ENCODE measurements at regions not wholly inside any gene's neighbourhood (a gene's known extent, or its start where the extent isn't known, plus 50 kb on each side); places are given as distances from the start of the nearest gene placed in this dataset.
"Not testable (repeated sequence)": the region's sequence is repeated elsewhere in the genome, so short reads cannot be mapped to it uniquely, and the experiment has no call there.

- DNase-seq (ENCODE audit: low read depth in 2 of 2): no peak
Observed at GRCh38 chr2:196486146-196486545, 153.4 kb upstream of the CCDC150 start.

GRCh38 chr2:196487417-196487816 is 152.1 kb upstream of the CCDC150 start:
- DNase-seq (ENCODE audit: low read depth in 2 of 2): no peak

- DNase-seq (ENCODE audit: low read depth in 2 of 2): no peak
Observed at GRCh38 chr2:196489371-196489770, 150.1 kb upstream of the CCDC150 start.

DNA sequence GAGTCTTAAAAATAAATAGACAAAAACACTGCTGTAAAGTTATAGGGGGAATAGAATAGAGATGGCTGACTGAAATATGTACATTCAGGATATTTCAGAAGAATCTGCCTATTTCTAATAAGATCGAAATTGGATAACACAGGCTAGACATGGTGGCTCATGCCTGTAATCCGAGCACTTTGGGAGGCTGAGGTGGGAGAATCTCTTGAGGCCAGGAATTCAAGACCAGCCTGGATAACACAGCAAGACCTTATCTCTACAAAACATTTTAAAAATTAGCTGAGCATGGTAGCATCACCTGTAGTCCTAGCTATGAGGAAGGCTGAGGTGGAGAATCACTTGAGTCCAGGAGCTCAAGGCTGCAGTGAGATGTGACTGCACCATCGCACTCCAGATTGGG is 146.6 kb upstream of the CCDC150 start:
- DNase-seq (ENCODE audit: low read depth in 2 of 2): no peak

DNA sequence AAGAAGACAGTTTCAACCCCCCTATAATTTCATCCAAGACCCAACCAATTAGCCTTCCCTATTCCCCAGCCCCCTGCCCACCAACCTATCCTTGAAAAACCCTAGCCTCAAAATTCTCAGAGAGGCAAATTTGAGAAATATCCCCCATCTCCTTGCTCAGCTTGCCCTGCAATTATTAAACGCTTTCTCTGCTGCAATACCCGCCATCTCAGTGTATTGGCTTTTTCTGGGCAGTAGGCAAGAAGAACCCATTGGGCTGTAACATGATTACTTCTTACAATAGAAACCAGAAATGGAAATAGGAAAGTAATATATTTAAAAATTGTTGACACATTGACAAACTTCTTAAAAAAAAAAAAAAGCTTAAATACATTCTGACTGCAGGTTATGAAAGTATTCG is 140.6 kb upstream of the CCDC150 start:
- DNase-seq (ENCODE audit: low read depth in 2 of 2): no peak

- DNase-seq (ENCODE audit: low read depth in 2 of 2): no peak
Observed at GRCh38 chr2:196499686-196500085, 139.8 kb upstream of the CCDC150 start.

DNA sequence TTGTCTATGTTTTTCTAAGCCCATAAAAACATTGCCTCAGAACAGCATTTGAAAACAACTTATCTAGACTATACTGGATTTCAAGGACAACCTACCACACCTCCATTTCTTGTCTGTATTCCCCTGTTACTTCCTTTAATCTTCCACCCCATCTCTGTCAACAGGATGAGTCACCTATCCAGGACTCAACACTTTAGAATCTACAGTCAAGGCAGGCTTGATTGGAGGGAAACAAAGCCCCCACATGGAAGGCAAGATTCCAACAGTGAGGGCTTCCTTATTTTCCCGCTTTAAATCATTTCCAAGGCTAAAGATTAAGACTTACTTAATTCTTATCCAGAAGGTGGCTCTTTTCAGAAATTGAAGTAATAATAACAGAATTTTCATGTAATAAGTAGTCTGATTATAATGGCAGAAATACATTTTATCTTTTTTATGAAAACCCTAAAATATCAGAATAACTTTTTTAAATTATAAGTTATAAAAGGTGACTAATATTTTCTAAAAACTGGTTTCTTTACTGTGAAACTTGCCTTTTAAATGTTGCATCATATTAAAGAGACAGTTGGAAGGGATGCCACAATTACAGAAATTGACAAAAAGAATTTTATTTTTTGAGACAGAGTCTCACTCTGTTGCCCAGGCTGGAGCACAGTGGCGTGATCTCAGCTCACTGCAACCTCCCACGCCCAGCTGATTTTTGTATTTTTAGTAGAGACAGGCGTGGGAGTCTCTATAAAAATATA is 138.7 kb upstream of the CCDC150 start:
- DNase-seq (ENCODE audit: low read depth in 2 of 2): no peak

DNA sequence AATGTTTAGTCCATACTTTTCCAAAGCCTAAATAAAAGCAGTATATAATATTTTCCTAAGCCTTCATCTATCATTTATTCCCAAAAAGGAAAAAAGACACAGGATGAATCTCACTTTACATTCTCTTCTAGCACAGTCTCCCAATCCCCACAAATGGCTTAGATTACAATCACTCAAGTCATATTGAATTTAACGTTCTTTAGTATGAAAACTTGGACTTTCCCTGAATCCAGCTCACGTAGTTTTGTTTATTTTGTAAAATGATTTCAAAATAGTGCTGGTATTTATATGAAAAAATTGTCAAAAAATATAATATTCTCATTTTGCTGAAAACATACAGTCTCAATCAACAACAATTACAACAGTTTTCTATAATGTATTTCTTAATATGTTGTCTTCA is 137.7 kb upstream of the CCDC150 start:
- no peak for DNase-seq (ENCODE audit: low read depth in 2 of 2)

- DNase-seq (ENCODE audit: low read depth in 2 of 2): no peak
Observed at GRCh38 chr2:196502386-196502785, 137.1 kb upstream of the CCDC150 start.

- no peak for DNase-seq (ENCODE audit: low read depth in 2 of 2)
Observed at GRCh38 chr2:196503398-196503797, 136.1 kb upstream of the CCDC150 start.

DNA sequence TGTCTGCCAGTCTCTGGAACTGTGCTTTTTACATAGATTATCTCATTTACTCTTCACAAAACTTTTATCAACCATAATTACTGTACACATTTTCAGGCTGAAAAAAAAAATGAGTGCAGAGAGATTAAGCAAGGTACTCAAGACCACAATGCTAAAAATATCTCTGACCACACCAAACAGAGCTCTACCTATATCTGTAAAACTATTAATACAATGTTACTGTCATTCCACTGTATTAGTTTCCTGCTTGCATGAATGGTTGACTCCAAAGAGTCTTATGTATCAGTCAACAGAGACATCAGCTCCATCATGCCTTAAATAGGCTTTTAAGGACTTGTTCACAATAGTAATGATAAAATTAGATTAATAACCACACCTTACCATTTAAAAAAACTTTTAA is 134.7 kb upstream of the CCDC150 start:
- DNase-seq (ENCODE audit: low read depth in 2 of 2): no peak

- no peak for DNase-seq (ENCODE audit: low read depth in 2 of 2)
Observed at GRCh38 chr2:196510246-196510645, 129.3 kb upstream of the CCDC150 start.

GRCh38 chr2:196511258-196512168 is 128.0 kb upstream of the CCDC150 start:
- DNase-seq (ENCODE audit: low read depth in 2 of 2): no peak

DNA sequence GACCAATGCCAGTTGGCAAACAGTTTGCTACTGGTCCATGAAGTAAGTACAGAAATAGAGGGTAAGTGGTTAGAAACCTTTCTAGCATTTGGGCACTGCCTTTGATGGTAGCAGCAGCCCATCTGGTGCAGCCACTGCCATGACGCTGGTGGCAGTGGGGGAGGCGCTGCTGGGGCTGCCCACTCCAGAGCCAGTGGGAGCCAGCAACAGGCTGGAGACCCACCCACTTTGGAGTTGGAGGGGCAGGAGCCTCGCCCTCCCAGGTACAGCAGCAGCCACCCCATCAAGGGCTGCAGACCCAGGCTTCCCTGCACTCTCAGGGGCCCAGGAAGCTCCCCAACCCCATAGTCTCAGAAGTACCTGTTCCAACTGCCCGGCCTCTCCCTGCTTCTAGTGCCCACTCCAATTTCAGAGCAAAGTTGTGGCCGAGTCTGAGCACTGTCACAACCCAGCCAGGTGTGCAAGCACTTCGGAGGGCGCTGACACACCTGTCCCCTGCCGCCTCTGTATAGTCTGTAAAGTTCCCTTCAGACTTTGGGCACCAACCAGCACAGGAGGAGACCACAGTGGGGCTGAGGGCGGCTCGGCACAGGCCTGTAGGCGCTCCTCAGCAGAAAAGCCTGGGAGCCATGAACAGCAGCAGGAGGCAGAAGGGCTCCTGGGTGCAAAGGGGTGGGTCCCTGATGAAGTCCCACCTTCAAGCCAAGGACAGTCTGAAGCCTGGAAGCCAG is 125.6 kb upstream of the CCDC150 start:
- no peak for DNase-seq (ENCODE audit: low read depth in 2 of 2)

GRCh38 chr2:196514641-196515040 is 124.9 kb upstream of the CCDC150 start:
- DNase-seq (ENCODE audit: low read depth in 2 of 2): no peak

- no peak for DNase-seq (ENCODE audit: low read depth in 2 of 2)
Observed at GRCh38 chr2:196515051-196515450, 124.5 kb upstream of the CCDC150 start.

DNA sequence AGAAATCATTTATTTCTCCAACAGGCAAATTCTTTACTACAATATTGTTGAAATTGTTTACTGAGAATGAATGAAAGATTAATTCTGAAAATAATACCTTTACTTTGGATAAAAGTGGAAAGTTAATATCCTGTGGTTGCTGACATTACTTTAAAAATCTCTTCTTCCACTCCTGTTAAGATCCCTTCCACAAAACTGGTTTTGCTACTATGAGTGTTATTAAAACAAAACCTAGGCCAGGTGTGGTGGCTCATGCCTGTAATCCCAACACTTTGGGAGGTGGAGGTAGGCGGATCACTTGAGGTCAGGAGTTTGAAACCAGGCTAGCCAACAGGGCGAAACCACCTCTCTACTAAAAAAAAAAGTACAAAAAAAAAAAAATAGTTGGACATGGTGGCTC is 123.9 kb upstream of the CCDC150 start:
- DNase-seq (ENCODE audit: low read depth in 2 of 2): no peak

GRCh38 chr2:196516564-196516963 is 123.0 kb upstream of the CCDC150 start:
- no peak for DNase-seq (ENCODE audit: low read depth in 2 of 2)

GRCh38 chr2:196520605-196521004 is 118.9 kb upstream of the CCDC150 start:
- DNase-seq (ENCODE audit: low read depth in 2 of 2): no peak

GRCh38 chr2:196526981-196527725 is 112.4 kb upstream of the CCDC150 start:
- DNase-seq (ENCODE audit: low read depth in 2 of 2): not testable (repeated sequence)

DNA sequence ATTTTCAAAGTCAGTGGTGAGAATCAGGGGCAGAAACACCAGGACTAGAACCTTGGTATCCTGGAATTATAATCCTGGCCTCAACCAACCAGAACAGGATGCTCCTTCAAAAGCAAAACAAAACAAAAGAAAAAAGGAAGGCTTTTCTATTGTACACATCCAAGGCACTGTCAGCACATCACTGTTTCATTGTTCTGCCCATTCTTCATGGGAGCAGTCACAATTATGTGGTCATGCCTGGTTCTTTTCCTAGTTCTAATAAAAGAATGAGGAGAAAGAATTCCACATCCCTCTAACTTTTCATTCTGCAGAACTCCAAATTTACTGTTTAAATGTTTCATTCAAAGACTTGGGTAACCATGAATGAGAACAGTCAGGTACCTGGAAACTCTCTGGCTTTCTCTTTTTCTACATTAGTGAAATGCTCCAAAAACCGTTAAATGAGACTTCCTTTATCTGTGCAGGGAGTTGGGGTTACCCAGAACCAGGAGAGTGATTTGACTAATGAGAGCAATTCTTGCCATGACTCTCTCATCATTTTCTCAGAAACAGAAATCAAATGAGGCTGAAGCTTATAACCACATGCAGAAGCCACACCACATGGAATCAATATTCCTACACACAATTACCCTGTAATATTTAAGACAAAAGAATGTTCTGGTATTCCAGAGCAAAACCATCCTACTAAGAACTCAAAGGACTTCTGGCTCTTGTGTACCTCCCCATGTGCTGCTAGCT is 110.9 kb upstream of the CCDC150 start:
- DNase-seq (ENCODE audit: low read depth in 2 of 2): no peak

Measured in stimulated activated CD4-positive, alpha-beta T cell treated with anti-CD3 and anti-CD28 coated beads, Interleukin-1b, Interleukin-23, amount 100 ng/mL, for 1 hour (primary cell).